DND-41 (cell line): ENCODE measurements at regions not wholly inside any gene's neighbourhood (a gene's known extent, or its start where the extent isn't known, plus 50 kb on each side); places are given as distances from the start of the nearest gene placed in this dataset.

Experiments
- CTCF ChIP-seq: IDR thresholded peaks from 2 replicates; pipeline ENCODE4 v1.5.1; 2012; ENCODE audit warnings: borderline replicate concordance, low read length, moderate library complexity, mild to moderate bottlenecking; ENCODE audit not compliant: poor library complexity, severe bottlenecking; ENCODE audit errors: extremely low read depth
- EZH2 ChIP-seq: IDR thresholded peaks from 3 replicates; pipeline ENCODE4 v1.6.1; 2012; ENCODE audit warnings: borderline replicate concordance, low read depth, mild to moderate bottlenecking, moderate library complexity, low read length, inconsistent platforms; ENCODE audit not compliant: severe bottlenecking

GRCh38 chr21:15966651-15967050 lies 236.9 kb downstream of the USP25 start:
- no peak for TF ChIP-seq EZH2
- no peak for TF ChIP-seq CTCF
